Smooth muscle cell (in vitro differentiated cells): ENCODE measurements at regions not wholly inside any gene's neighbourhood (a gene's known extent, or its start where the extent isn't known, plus 50 kb on each side); places are given as distances from the start of the nearest gene placed in this dataset.

Experiments
- DNase-seq: peaks from one replicate; lab custom pipeline; 2025; ENCODE audit not compliant: unreplicated experiment; lab: John Stamatoyannopoulos, UW
- H2AFZ ChIP-seq: fragments of 200-600 bp; sonication (generic); 2 replicates; pipeline ENCODE4 v1.6.0; 2016; ENCODE audit warnings: antibody characterized with exemption, low read depth, mild to moderate bottlenecking
- H3F3A ChIP-seq: fragments of 200-600 bp; sonication (generic); 2 replicates; pipeline ENCODE4 v1.6.0; 2017; ENCODE audit warnings: antibody characterized with exemption, low read depth
- H3K27ac ChIP-seq: fragments of 200-600 bp; sonication (generic); 2 replicates; pipeline ENCODE4 v1.5.1; 2016; ENCODE audit warnings: low read depth, mild to moderate bottlenecking
- H3K27me3 ChIP-seq: fragments of 200-600 bp; sonication (generic); 2 replicates; pipeline ENCODE4 v1.6.1; 2016; ENCODE audit warnings: low read depth, mild to moderate bottlenecking
- H3K36me3 ChIP-seq: fragments of 200-600 bp; sonication (generic); 2 replicates; pipeline ENCODE4 v1.5.1; 2016; ENCODE audit warnings: low read depth
- H3K4me1 ChIP-seq: fragments of 200-600 bp; sonication (generic); 2 replicates; pipeline ENCODE4 v1.5.1; 2016; ENCODE audit warnings: low read depth
- H3K4me2 ChIP-seq: fragments of 200-600 bp; sonication (generic); 2 replicates; pipeline ENCODE4 v1.6.0; 2016; ENCODE audit warnings: mild to moderate bottlenecking
- H3K4me3 ChIP-seq: fragments of 200-600 bp; sonication (generic); 2 replicates; pipeline ENCODE4 v1.5.1; 2016; ENCODE audit warnings: mild to moderate bottlenecking
- H3K79me2 ChIP-seq: fragments of 200-600 bp; sonication (generic); 2 replicates; pipeline ENCODE4 v1.6.0; 2016; ENCODE audit warnings: low read depth, mild to moderate bottlenecking
- H3K9ac ChIP-seq: fragments of 200-600 bp; sonication (generic); 2 replicates; pipeline ENCODE4 v1.6.0; 2016; ENCODE audit warnings: low read depth
- H3K9me3 ChIP-seq: fragments of 200-600 bp; sonication (generic); replicated peaks from 2 replicates; pipeline ENCODE4 v1.5.1; 2016; ENCODE audit warnings: low read depth
- H4K20me1 ChIP-seq: fragments of 200-600 bp; sonication (generic); 2 replicates; pipeline ENCODE4 v1.6.0; 2016; ENCODE audit warnings: low read depth
- CTCF ChIP-seq: fragments of 200-600 bp; sonication (generic); IDR thresholded peaks from 2 replicates; pipeline ENCODE4 v1.5.1; 2017; ENCODE audit warnings: borderline replicate concordance, mild to moderate bottlenecking, antibody characterized with exemption; ENCODE audit not compliant: insufficient read depth, poor library complexity, severe bottlenecking
- WGBS: methylation state at CpG from one replicate; pipeline ENCODE4 v1.1.7; 2016; ENCODE audit warnings: low lambda C conversion rate; 5-methylcytosine and 5-hydroxymethylcytosine counted together

DNA sequence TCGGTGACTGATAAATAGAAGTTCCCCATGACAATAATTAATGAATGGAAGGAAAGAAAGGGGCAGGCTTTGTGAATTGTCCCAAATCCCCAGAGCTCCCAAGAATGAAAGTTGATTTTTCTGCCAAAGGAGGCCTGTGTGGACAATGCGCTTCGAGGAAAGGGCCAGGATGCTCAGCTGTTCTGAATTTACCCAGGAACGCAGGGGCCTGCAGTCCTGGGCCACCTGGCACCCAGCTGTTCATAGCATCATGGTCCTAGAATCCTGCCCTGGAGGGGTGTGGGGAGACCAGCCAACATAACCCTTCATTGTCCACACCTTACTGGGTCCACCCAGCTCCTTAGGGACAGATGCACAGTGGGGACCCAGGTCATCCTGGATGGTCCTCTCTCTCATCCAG is 587.5 kb downstream of the BCL11B start:
- Histone ChIP-seq H3F3A (no peaks in the 10 kb centered on the region), H3K4me2 (no peak overlapping the region), H3K9me3 (no peaks in the 10 kb centered on the region), H3K27ac (no peak overlapping the region), H3K4me1 (no peaks in the 10 kb centered on the region), H3K27me3 (no peaks in the 10 kb centered on the region), H4K20me1 (no peaks in the 10 kb centered on the region), H3K4me3 (no peak overlapping the region), H3K9ac (no peak overlapping the region), H2AFZ (no peak overlapping the region), H3K79me2 (no peaks in the 10 kb centered on the region), H3K36me3 (no peaks in the 10 kb centered on the region)
- no peak for TF ChIP-seq CTCF
- 93% methylated on average over 4 of the region's 4 CpGs for WGBS
- no peak for DNase-seq

GRCh38 chr14:98685725-98686124 is 586.3 kb downstream of the BCL11B start:
- no peaks in the 10 kb centered on the region for H4K20me1 ChIP-seq
- H3K4me2 ChIP-seq, result no peak overlapping the region
- H2AFZ ChIP-seq, result no peak overlapping the region
- H3K36me3 ChIP-seq, result no peaks in the 10 kb centered on the region
- H3K27me3 ChIP-seq, result no peaks in the 10 kb centered on the region
- DNase-seq, result no peak
- H3K79me2 ChIP-seq, result no peaks in the 10 kb centered on the region
- H3K27ac ChIP-seq, result no peak overlapping the region
- H3K9me3 ChIP-seq, result no peaks in the 10 kb centered on the region
- H3F3A ChIP-seq, result no peaks in the 10 kb centered on the region
- no peak overlapping the region for H3K4me3 ChIP-seq
- WGBS, result 93% methylated on average over 6 of the region's 6 CpGs
- TF ChIP-seq CTCF, result no peak
- H3K9ac ChIP-seq, result no peak overlapping the region
- no peaks in the 10 kb centered on the region for H3K4me1 ChIP-seq

GRCh38 chr14:98688446-98688845 is 583.6 kb downstream of the BCL11B start:
- Histone ChIP-seq H3K79me2 (no peaks in the 10 kb centered on the region), H3F3A (no peaks in the 10 kb centered on the region), H4K20me1 (no peaks in the 10 kb centered on the region), H3K4me2 (no peak overlapping the region), H3K36me3 (no peaks in the 10 kb centered on the region), H3K4me1 (no peaks in the 10 kb centered on the region), H3K4me3 (no peak overlapping the region), H2AFZ (no peak overlapping the region), H3K9me3 (no peaks in the 10 kb centered on the region), H3K9ac (no peak overlapping the region), H3K27me3 (no peaks in the 10 kb centered on the region), H3K27ac (no peak overlapping the region)
- no peak for TF ChIP-seq CTCF
- 95% methylated on average over 3 of the region's 3 CpGs for WGBS
- DNase-seq, result no peak

DNA sequence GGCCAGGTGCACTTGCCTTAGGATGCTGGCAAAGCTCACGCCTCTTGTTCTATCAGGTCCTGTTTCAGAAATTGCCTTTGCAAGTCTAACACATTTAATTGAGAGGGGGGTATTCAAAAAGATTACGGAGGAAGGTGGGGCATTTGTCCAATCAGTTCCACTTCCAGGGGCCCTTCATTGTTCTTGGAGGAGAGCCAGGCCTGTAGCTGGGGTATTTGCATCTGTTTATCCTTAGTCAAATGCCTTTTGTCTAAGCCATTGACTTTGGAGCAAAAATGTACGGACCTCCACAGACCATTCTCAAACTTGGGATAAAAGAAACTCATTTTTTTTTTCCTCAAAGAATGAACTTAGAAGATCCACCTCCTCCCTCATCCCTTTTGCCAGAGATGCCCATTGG is 582.0 kb downstream of the BCL11B start:
- Histone ChIP-seq H3K9me3 (no peaks in the 10 kb centered on the region), H3K27ac (no peak overlapping the region), H3F3A (no peaks in the 10 kb centered on the region), H3K27me3 (no peaks in the 10 kb centered on the region), H3K4me3 (no peak overlapping the region), H2AFZ (no peak overlapping the region), H3K36me3 (no peaks in the 10 kb centered on the region), H3K4me1 (no peaks in the 10 kb centered on the region), H4K20me1 (no peaks in the 10 kb centered on the region), H3K4me2 (no peak overlapping the region), H3K9ac (no peak overlapping the region), H3K79me2 (no peaks in the 10 kb centered on the region)
- 60% methylated on average over 3 of the region's 3 CpGs for WGBS
- no peak for DNase-seq
- TF ChIP-seq CTCF, result no peak
